ENCODE measurements at regions not wholly inside any gene's neighbourhood (a gene's known extent, or its start where the extent isn't known, plus 50 kb on each side); places are given as distances from the start of the nearest gene placed in this dataset.

DNA sequence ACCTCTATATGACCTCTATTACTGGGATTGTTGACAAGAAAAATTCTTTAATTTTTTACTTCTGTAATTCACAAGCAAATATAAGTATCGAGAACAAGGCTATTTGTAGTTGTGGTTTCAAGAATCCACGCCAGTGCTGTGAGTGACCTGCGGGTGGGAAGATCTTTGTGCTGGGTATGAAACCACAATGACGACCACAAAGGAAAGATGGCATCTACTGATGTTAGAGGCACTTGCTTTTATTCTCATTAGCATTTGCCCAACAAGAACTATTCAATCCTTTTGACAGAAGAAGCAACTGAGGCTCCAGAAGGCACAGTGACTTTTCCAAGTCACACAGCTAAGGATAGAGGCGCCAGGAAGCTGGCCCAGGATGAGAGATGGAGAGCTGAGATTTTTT lies 1054.9 kb downstream of the TBC1D22A start:
- Mint-ChIP-seq H3K36me3 (no peaks in the 10 kb centered on the region), H3K27me3 (peaks cover 5 to 11% of the 10 kb centered on the region in 2 donors), H3K9me3 (peaks cover 0 to 4% (median 0%) of the 10 kb centered on the region in 5 donors), H3K27ac (no peak overlapping the region), H3K4me3 (no peak overlapping the region), H3K4me1 (no peaks in the 10 kb centered on the region)
- POLR2A ChIA-PET, result no interaction called here
- no peaks in the 10 kb centered on the region for H3K36me3 ChIP-seq (ENCODE audit: insufficient read depth, low read length)
- H3K27ac ChIP-seq (ENCODE audit: low read depth, low read length), result no peak overlapping the region
- H3K9me3 ChIP-seq (ENCODE audit: low read length), result no peaks in the 10 kb centered on the region
- no peak for DNase-seq
- no peak overlapping the region for H3K4me3 ChIP-seq (ENCODE audit: low read length)
- no peaks in the 10 kb centered on the region for H3K27me3 ChIP-seq (ENCODE audit: insufficient read depth, low read length, poor library complexity, severe bottlenecking)
- no peaks in the 10 kb centered on the region for H3K4me1 ChIP-seq (ENCODE audit: insufficient read depth, low read length)
- CTCF ChIA-PET, result no interaction called here

DNA sequence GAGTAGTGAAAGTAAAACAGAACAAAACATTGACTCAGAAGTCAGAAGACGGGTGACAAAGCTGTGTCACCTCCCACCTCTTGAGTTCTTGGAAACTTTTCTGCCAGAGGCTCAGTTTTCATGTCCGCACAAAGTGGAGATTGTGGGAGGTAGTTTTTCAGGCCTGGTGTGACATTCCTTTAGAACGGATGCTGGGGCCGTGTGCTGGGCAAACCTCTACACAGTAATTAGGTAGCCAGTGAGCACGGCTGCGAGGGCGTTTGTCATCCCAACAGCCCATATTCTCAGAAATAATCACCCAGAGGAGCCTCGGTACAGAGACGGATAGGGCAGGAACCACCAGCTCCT lies 1054.4 kb downstream of the TBC1D22A start:
- no peaks in the 10 kb centered on the region for H3K27me3 ChIP-seq (ENCODE audit: insufficient read depth, low read length, poor library complexity, severe bottlenecking)
- ChIA-PET POLR2A (no interaction called here), CTCF (interaction anchor here (0.8 kb wide), 1 partner anchor 220 kb away, joined by 3 read pairs; no protein-coding TSS in a partner anchor)
- Mint-ChIP-seq H3K4me3 (no peak overlapping the region), H3K27me3 (peaks cover 8 to 11% of the 10 kb centered on the region in 2 donors), H3K4me1 (no peaks in the 10 kb centered on the region), H3K9me3 (peaks cover 0 to 4% (median 0%) of the 10 kb centered on the region in 5 donors), H3K36me3 (no peaks in the 10 kb centered on the region), H3K27ac (no peak overlapping the region)
- H3K27ac ChIP-seq (ENCODE audit: low read depth, low read length), result no peak overlapping the region
- no peak for DNase-seq
- no peaks in the 10 kb centered on the region for H3K4me1 ChIP-seq (ENCODE audit: insufficient read depth, low read length)
- H3K4me3 ChIP-seq (ENCODE audit: low read length), result no peak overlapping the region
- no peaks in the 10 kb centered on the region for H3K9me3 ChIP-seq (ENCODE audit: low read length)
- H3K36me3 ChIP-seq (ENCODE audit: insufficient read depth, low read length), result no peaks in the 10 kb centered on the region

DNA sequence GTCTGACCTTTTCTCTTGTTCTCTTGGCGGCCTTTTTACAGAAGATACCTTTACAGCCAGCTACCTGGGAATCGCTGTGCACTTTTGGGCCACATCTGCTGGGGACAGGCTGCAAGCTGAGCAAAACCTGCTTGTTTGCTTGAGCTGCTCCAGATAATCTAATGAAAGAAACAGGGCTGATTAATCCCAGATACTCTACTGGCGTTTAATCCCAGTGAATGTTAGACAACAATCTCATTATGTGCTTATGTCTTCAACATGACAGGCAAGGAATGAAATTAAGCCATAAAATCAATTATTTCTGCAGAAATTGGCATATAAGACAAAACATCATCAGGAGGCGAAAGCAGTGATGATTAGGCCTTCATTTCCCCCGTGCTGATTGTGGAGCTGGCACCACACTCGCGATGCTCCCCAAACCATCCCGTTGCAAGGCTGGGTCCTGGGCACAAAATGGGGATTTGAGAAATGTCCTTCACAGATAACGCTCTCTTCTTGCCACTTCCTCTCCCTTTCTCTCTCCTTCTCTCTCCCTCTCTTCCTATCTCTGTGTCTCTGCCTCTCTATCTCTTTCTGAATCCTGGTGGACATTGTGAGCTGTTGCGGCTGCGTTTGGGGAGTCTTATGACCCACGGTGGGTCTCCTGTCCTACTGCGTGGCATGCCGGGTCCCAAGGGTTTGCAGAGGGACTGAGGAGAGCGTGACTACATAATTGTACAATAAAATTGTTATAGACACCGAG lies 1053.8 kb downstream of the TBC1D22A start:
- Histone ChIP-seq H3K36me3 (ENCODE audit: insufficient read depth, low read length) (no peaks in the 10 kb centered on the region), H3K9me3 (ENCODE audit: low read length) (no peaks in the 10 kb centered on the region), H3K27me3 (ENCODE audit: insufficient read depth, low read length, poor library complexity, severe bottlenecking) (no peaks in the 10 kb centered on the region), H3K4me1 (ENCODE audit: insufficient read depth, low read length) (no peaks in the 10 kb centered on the region), H3K27ac (ENCODE audit: low read depth, low read length) (no peak overlapping the region), H3K4me3 (ENCODE audit: low read length) (no peak overlapping the region)
- Mint-ChIP-seq H3K9me3 (peaks cover 0 to 4% (median 0%) of the 10 kb centered on the region in 5 donors), H3K27me3 (peaks cover 9 to 14% of the 10 kb centered on the region in 2 donors), H3K36me3 (no peaks in the 10 kb centered on the region), H3K27ac (peak overlapping the region in 1 of 8 donors; percentile 35), H3K4me1 (no peaks in the 10 kb centered on the region), H3K4me3 (no peak overlapping the region)
- ChIA-PET CTCF (interaction anchor here (0.8 kb wide), 1 partner anchor 221 kb away, joined by 3 read pairs; no protein-coding TSS in a partner anchor), POLR2A (no interaction called here)
- DNase-seq, result no peak

DNA sequence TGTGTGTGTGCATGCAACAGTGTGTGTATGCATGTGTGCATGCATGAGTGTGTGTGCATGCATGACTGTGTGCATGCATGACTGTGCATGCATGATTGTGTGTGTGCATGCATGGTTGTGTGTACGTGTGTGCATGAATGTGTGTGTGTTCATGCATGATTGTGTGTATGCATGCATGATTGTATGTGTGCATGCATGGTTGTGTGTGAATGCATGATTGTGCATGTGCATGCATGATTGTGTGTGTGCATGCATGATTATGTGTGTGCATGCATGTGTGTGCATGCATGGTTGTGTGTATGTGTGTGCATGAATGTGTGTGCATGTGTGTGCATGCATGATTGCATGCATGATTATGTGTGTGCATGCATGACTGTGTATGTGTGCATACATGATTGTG lies 1052.0 kb downstream of the TBC1D22A start:
- Mint-ChIP-seq H3K9me3 (peaks cover 0 to 2% (median 0%) of the 10 kb centered on the region in 5 donors), H3K4me1 (no peaks in the 10 kb centered on the region), H3K27me3 (peaks cover 9 to 14% of the 10 kb centered on the region in 2 donors), H3K36me3 (no peaks in the 10 kb centered on the region), H3K4me3 (no peak overlapping the region), H3K27ac (no peak overlapping the region)
- Histone ChIP-seq H3K27ac (ENCODE audit: low read depth, low read length) (no peak overlapping the region), H3K27me3 (ENCODE audit: insufficient read depth, low read length, poor library complexity, severe bottlenecking) (no peaks in the 10 kb centered on the region), H3K4me1 (ENCODE audit: insufficient read depth, low read length) (no peaks in the 10 kb centered on the region), H3K4me3 (ENCODE audit: low read length) (no peak overlapping the region), H3K36me3 (ENCODE audit: insufficient read depth, low read length) (no peaks in the 10 kb centered on the region), H3K9me3 (ENCODE audit: low read length) (no peaks in the 10 kb centered on the region)
- ChIA-PET CTCF (no interaction called here), POLR2A (no interaction called here)
- DNase-seq, result no peak

DNA sequence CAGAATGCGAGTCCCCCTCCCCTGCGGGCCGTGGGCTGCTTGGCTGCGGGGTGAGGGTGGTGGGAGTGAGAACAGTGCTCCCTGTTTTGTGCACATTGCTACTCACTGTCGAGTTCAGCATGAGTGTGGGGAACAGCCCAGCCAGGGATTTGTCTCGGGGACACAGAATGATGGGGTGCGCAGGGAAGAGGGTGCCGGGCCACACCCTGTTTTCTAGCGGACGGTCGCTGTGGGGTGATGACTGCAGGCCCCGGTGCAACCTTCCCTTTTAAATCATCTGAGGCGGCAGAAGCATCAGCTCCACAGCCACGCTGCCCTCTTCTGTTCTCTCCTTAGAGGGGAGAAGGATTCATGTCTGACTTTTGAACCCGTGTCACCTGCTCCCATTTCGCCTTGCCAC lies 1051.2 kb downstream of the TBC1D22A start:
- Mint-ChIP-seq H3K27me3 (peaks cover 9 to 14% of the 10 kb centered on the region in 2 donors), H3K4me1 (no peaks in the 10 kb centered on the region)
- POLR2A ChIA-PET, result no interaction called here

DNA sequence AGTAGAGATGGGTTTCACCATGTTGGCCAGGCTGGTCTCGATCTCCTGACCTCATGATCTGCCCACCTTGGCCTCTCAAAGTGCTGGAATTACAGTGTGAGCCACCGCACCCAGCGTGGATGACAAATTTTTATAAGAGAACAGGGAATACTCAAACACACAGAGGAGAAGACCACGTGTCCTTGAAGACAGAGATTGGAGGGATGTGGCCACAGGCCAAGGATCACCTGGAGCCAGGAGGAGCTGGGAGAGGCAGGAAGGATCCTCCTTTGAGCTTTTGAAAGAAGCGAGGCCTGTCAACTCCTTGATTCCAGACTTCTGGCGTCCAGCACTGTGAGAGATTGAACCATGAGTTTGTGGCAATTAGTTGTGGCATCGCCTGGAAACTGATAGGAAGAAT lies 1049.5 kb downstream of the TBC1D22A start:
- no peak overlapping the region for H3K27ac Mint-ChIP-seq
- H3K27me3 Mint-ChIP-seq, result peaks cover 6 to 15% of the 10 kb centered on the region in 2 donors
- Histone ChIP-seq H3K27me3 (ENCODE audit: insufficient read depth, low read length, poor library complexity, severe bottlenecking) (no peaks in the 10 kb centered on the region), H3K9me3 (ENCODE audit: low read length) (no peaks in the 10 kb centered on the region), H3K36me3 (ENCODE audit: insufficient read depth, low read length) (no peaks in the 10 kb centered on the region), H3K27ac (ENCODE audit: low read depth, low read length) (no peak overlapping the region), H3K4me1 (ENCODE audit: insufficient read depth, low read length) (no peaks in the 10 kb centered on the region), H3K4me3 (ENCODE audit: low read length) (no peak overlapping the region)
- ChIA-PET CTCF (no interaction called here), POLR2A (no interaction called here)
- peaks cover 0 to 2% (median 0%) of the 10 kb centered on the region in 5 donors for H3K9me3 Mint-ChIP-seq
- no peak overlapping the region for H3K4me3 Mint-ChIP-seq
- no peaks in the 10 kb centered on the region for H3K36me3 Mint-ChIP-seq
- no peak for DNase-seq
- H3K4me1 Mint-ChIP-seq, result no peaks in the 10 kb centered on the region

More for the DNA sequence above, 1051.2 kb downstream of the TBC1D22A start:
- no peak for DNase-seq
- Histone ChIP-seq H3K4me1 (ENCODE audit: insufficient read depth, low read length) (no peaks in the 10 kb centered on the region), H3K27me3 (ENCODE audit: insufficient read depth, low read length, poor library complexity, severe bottlenecking) (no peaks in the 10 kb centered on the region), H3K36me3 (ENCODE audit: insufficient read depth, low read length) (no peaks in the 10 kb centered on the region), H3K9me3 (ENCODE audit: low read length) (no peaks in the 10 kb centered on the region), H3K4me3 (ENCODE audit: low read length) (no peak overlapping the region), H3K27ac (ENCODE audit: low read depth, low read length) (no peak overlapping the region)
- Mint-ChIP-seq H3K4me3 (no peak overlapping the region), H3K27ac (no peak overlapping the region), H3K36me3 (no peaks in the 10 kb centered on the region), H3K9me3 (peaks cover 0 to 2% (median 0%) of the 10 kb centered on the region in 5 donors)
- CTCF ChIA-PET, result no interaction called here

DNA sequence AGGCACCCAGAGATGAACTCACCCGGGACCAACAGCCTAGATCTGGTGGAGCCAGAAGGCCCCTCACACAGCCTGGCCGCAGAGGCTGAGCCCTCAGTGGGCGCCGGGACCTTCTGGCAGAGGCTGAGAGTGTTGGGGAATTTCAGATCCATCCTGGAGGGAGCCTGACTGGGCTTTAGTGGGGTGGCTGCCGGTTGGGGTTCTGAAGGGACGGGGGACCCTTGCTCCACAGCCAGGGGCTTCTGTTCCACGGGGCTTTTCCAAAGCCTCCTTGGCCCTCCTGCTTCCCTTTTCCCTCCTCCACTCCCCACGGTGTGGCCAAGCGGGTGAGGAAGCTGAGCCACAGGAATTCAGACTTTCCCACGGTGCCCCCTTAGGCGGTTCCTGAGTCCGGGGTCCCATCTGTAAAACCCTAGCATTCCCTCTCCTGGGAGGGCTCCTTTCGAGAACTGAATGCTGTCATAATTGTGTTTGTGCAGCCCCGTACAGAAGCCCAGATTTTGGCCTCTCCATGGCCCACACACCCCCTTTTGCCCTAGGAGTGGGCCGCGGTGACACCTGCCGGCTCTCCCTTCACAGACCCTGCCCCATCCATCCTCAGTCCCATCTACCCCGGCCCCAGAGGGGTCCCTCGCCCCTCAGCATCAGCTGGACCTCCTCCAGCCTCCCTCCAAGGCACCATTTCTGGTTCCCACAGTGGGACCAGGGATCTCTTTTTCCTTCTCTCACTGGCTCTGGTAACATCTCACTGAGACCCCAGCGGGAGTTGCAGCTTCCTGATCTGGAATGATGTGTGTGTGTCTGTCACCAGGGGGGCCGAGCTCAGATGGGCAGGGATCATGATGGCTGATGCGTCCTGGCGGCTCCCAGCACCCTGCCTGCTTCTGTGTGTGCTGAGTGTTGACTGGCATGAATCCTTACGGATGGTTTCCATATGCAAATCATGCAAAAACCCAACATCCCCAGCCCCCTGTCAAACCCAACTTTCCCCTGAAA lies 1048.4 kb downstream of the TBC1D22A start:
- Mint-ChIP-seq H3K4me3 (no peak overlapping the region), H3K27me3 (peaks cover 6 to 20% of the 10 kb centered on the region in 2 donors)

More for the DNA sequence above, 1048.4 kb downstream of the TBC1D22A start:
- H3K9me3 ChIP-seq (ENCODE audit: low read length), result no peaks in the 10 kb centered on the region
- no peak overlapping the region for H3K27ac ChIP-seq (ENCODE audit: low read depth, low read length)
- Mint-ChIP-seq H3K36me3 (no peaks in the 10 kb centered on the region), H3K4me1 (no peaks in the 10 kb centered on the region), H3K9me3 (peaks cover 0 to 2% (median 0%) of the 10 kb centered on the region in 5 donors), H3K27ac (no peak overlapping the region)
- H3K27me3 ChIP-seq (ENCODE audit: insufficient read depth, low read length, poor library complexity, severe bottlenecking), result no peaks in the 10 kb centered on the region
- H3K36me3 ChIP-seq (ENCODE audit: insufficient read depth, low read length), result no peaks in the 10 kb centered on the region
- POLR2A ChIA-PET, result no interaction called here
- DNase-seq, result no peak
- CTCF ChIA-PET, result no interaction called here
- no peak overlapping the region for H3K4me3 ChIP-seq (ENCODE audit: low read length)
- no peaks in the 10 kb centered on the region for H3K4me1 ChIP-seq (ENCODE audit: insufficient read depth, low read length)

Measured in CD8-positive, alpha-beta memory T cell (primary cell).